GM18951 (cell line): ENCODE measurements at regions not wholly inside any gene's neighbourhood (a gene's known extent, or its start where the extent isn't known, plus 50 kb on each side); places are given as distances from the start of the nearest gene placed in this dataset.

Experiments
- POLR2A ChIP-seq: IDR thresholded peaks from 4 replicates; pipeline ENCODE4 v1.6.1; 2011; ENCODE audit warnings: mild to moderate bottlenecking; ENCODE audit not compliant: insufficient read length, insufficient read depth; ENCODE audit errors: extremely low read depth
- in situ Hi-C: fragments of 300-500 bp; cut with MboI; formaldehyde crosslinking; loops from one replicate; pipeline ENCODE4 v1.12.0; 2022; ENCODE audit warnings: low sequenced_read_pairs, mixed read lengths, inconsistent platforms; ENCODE audit not compliant: unreplicated experiment

GRCh38 chr11:80632156-80632555, 1191.3 kb upstream of the TENM4 start:
- TF ChIP-seq POLR2A, result no peak
- in situ Hi-C loops, result no loop called here

- no peak for TF ChIP-seq POLR2A
Measured at GRCh38 chr11:80629466-80629865, 1188.6 kb upstream of the TENM4 start.

DNA sequence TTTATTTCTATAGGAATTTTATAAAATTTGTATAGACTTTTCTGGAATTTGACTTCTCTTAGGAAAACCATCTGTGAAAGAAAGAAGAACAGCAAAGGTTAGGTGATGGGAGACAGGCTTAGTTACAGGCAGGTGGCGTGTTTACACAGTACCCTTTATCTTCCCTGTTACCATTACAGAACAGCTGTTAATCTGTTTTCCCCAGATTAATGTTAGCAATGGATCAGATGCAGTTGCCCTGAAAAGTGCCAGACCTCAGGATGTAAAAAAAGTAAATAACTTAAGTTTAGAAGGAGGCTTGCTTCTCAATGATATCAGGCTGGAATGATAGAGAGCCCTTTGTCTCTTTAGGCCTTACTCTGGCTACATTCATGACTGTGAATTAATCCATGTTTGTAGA, 1186.5 kb upstream of the TENM4 start:
- in situ Hi-C loops, result no loop called here
- no peak for TF ChIP-seq POLR2A

More at GRCh38 chr11:80629466-80629865, 1188.6 kb upstream of the TENM4 start:
- in situ Hi-C loops, result no loop called here

DNA sequence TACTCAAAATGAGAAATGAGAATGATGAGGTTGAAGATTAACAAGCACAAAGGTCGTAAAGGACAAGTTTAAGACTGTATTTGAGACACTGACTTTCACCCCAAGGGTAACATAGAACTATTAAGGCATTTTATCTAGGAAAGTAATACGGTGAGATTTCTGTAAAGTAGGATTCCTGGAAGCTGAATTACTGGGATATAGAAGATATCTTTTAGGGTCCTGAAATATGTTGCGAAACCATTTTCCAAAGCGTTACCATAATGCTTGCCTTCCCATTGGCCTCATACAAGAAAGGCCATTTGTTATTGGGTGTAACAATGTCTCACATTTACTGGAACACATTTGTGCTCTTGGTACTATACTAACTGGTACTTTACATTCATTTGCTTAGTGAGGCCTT, 1185.9 kb upstream of the TENM4 start:
- in situ Hi-C loops, result no loop called here
- no peak for TF ChIP-seq POLR2A

- in situ Hi-C loops, result no loop called here
- no peak for TF ChIP-seq POLR2A
Measured at GRCh38 chr11:80625563-80625962, 1184.7 kb upstream of the TENM4 start.

GRCh38 chr11:80621871-80622270, 1181.0 kb upstream of the TENM4 start:
- in situ Hi-C loops, result no loop called here
- no peak for TF ChIP-seq POLR2A

DNA sequence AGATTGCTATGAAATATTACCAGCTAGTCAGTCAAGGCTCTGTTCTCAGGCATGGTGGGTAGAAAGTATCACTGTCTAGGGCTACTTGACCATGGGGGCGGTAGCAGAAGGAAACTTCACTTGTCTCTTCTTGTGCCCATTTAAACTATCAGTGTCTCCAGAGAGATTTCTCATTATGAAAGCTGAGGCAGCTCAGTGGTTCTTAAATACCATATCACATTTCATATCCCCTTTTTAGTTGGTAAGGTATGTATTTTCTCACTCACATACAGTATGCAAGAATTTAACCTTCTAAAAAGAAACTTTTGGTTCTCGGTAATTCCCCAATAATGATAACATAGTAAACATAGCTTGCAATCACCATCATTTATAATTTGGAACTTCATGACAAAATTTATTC, 1180.0 kb upstream of the TENM4 start:
- in situ Hi-C loops, result no loop called here
- no peak for TF ChIP-seq POLR2A

GRCh38 chr11:80617156-80617555, 1176.3 kb upstream of the TENM4 start:
- no peak for TF ChIP-seq POLR2A
- in situ Hi-C loops, result no loop called here

GRCh38 chr11:80616070-80616800, 1175.4 kb upstream of the TENM4 start:
- in situ Hi-C loops, result no loop called here
- TF ChIP-seq POLR2A, result no peak

DNA sequence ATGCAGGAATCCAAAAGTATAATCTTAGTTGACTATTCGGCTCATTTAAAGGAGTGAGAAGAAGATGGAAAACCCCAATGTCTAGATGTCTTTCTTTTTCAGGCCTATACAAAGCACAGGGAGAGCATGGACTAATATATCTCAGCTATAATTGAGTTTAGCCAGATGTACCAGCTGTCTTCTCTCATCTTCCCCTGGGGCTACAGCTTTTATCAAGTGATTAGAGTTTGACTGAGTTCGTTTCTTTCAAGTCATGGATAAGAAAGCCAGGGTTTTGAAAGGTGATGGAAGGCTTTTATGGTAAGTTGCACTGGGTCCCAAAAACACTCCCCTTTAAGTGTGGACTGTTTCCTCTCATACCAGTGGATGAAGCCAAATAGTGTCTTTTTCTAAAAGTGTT, 1172.8 kb upstream of the TENM4 start:
- in situ Hi-C loops, result no loop called here

GRCh38 chr11:80610516-80610915, 1169.7 kb upstream of the TENM4 start:
- in situ Hi-C loops, result no loop called here
- TF ChIP-seq POLR2A, result no peak

More for the DNA sequence above, 1172.8 kb upstream of the TENM4 start:
- TF ChIP-seq POLR2A, result no peak

- TF ChIP-seq POLR2A, result no peak
- in situ Hi-C loops, result no loop called here
Measured at GRCh38 chr11:80603472-80603871, 1162.6 kb upstream of the TENM4 start.

GRCh38 chr11:80598905-80599304, 1158.1 kb upstream of the TENM4 start:
- in situ Hi-C loops, result no loop called here
- TF ChIP-seq POLR2A, result no peak

- no peak for TF ChIP-seq POLR2A
- in situ Hi-C loops, result no loop called here
Measured at GRCh38 chr11:80596291-80596810, 1155.5 kb upstream of the TENM4 start.
